ENCODE measurements at regions not wholly inside any gene's neighbourhood (a gene's known extent, or its start where the extent isn't known, plus 50 kb on each side); places are given as distances from the start of the nearest gene placed in this dataset.
"Not testable (repeated sequence)": the region's sequence is repeated elsewhere in the genome, so short reads cannot be mapped to it uniquely, and the experiment has no call there.

DNA sequence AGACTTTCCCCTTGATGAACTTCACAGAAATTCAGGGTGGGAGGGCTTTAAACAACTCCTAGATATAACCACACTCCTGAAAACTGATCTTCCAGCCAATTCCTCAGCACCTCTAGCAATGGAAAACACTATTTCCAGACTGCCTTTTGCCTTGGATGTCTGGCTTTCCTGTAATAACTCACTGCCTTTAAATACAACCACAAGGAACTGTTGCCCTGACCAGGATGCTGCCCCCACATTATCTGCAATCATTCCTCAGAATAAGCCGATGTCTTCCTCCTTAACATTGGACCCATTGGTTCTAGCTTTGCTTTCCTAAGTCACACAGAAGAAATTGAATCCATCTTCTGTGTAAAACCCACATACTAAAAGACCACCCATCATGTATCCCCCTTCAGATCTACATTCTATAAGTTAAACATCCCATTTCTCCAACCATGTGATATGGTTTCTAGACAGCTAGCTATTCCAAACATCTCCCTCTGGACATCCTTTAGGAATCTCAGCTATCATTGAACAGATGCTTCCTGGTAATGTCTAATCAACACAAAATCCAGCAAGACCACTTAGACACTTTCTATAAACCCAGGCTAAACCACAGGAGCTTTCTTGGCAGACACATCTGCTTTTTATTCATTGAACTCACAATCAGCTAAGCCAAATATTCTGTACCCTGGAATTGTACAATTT, 95.9 kb upstream of the KCNQ5 start:
- DNase-seq (ENCODE audit: low spot score): no peak
- ATAC-seq: no peak
- intact Hi-C loops (cut with DNase I): no loop called here

DNA sequence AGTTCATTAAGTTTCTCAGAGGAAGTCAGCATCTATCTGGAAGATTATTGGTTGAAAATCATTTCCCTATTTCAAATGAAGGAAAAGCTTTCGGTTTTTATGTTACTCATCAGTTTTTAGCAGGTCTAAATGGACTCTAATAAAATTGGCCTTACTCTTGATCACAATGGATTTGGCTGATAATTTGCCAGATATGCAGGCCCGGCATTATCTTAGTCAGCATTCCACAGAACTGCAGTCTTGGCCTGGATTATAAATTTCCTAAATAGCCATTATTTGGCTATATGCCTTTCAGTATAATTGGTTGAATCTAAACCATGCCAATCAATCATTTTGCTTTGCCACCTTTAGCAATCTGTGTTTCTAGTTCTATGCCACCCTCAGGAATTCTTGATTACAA, 91.7 kb upstream of the KCNQ5 start:
- ATAC-seq (no peak), DNase-seq (ENCODE audit: low spot score) (no peak)
- intact Hi-C loops (cut with DNase I): no loop called here

DNA sequence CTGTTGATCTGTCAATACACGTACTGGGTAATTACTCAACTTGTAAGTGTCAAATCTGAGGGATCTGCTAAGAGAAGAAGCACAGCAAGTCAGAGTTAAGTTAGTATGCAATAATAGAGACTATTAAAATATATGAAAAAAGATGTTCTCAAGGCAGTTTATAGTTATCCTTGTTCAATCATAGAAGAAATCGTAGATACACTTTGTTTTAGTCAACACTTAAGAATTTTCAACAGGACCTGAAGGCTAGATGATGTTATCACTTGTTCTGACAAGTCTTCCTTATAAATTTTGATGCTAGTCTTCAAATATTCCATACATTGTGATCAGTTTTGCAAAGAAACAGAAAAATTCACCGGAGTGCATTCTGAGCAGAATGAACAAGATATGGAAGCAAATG, 91.1 kb upstream of the KCNQ5 start:
- intact Hi-C loops (cut with DNase I): no loop called here
- no peak for ATAC-seq

DNA sequence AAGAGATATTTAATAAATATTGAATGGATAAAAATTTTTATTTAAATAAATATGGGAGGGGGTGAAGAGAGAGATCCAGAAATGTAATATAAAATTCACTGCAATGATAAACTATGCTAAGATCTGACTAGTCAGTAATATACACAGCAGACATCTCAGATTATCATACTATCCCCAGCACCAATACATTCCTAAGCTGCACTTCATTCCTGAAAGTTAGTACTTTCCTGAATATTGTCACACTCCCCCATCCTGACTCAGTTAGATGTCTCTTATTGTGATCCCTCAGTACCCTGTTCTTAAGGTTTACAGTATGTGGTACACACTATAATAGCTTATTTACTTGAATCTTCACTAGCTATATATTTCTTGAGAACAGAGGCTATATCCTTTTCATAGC, 88.3 kb upstream of the KCNQ5 start:
- intact Hi-C loops (cut with DNase I): no loop called here
- DNase-seq (ENCODE audit: low spot score) (no peak), ATAC-seq (no peak)

More for the DNA sequence above, 91.1 kb upstream of the KCNQ5 start:
- no peak for DNase-seq (ENCODE audit: low spot score)

DNA sequence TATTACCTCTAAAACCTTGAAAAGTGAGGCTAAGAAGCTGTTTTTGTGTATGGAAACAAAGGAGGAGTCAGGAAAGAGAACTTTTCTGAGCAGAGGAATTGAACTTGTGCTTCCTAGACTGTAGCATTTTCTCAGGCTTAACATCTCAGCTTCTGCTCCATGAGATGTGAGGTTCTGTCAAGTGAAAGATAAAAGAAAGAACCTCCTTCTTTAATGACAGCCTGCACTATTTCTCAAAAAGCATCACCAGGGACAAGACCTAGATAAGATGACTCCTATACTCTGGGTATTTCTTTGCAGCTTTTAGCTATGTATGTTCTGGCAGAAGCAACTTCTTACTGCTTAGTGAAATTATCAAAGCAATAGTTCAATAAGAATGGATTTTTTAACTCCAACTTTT, 87.6 kb upstream of the KCNQ5 start:
- ATAC-seq (no peak), DNase-seq (ENCODE audit: low spot score) (no peak)
- intact Hi-C loops (cut with DNase I): no loop called here

DNA sequence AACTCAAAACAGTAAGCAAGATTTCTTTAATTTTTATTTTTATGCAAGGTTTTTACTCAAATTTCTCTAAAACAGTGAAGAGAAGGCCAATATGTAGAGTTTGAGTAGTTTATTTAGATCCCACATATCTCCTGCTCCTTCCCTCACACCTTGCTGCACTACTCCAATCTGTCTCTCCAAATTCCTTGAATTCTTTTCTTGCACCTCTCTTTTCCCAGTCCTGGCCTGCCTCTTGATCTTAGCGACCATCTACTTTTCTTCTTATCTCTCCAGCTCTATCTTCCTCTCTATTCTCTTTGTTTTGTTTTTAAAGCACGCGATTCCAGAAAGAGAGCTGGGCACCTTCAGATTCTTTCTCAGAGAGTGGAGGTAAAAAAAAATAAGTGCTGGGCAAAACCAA, 86.7 kb upstream of the KCNQ5 start:
- ATAC-seq (no peak), DNase-seq (ENCODE audit: low spot score) (no peak)
- intact Hi-C loops (cut with DNase I): no loop called here

DNA sequence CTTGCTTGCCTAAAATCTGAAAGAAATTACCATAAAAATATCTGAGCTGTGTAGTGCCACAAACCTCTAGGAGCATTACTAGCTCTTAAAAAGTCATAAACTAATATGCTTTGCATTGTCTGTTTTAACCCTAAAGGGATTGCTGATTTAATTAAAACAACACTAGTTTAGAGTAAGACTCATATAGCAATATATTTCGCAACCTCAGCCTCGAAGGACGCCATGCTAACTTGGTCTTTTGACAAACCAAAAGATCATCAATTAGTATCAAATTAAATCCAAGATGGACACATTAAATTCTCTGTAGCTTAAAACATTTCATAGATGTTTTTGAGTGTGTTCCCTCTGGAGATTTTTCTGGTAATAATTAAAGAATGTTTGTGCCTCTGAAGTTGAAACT, 74.8 kb upstream of the KCNQ5 start:
- ATAC-seq (no peak), DNase-seq (ENCODE audit: low spot score) (no peak)
- intact Hi-C loops (cut with DNase I): no loop called here

DNA sequence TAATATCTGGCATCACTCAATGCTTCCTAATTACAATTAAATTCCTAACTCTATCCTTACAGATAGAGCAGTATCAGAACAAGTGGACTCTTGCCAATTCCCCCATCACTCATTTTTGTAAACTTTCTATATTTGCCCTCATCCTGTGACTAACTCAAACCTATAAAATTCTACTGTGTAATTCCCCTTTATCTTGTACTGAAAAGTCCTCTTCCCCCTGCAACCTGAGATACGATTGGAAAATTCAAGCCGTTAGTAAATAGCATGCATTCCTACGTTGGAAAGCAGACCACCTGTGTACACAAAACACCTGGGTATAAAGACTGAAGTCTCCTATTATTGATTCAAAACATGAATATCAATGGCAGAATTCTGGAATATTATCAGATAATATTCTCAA, 70.4 kb upstream of the KCNQ5 start:
- intact Hi-C loops (cut with DNase I): no loop called here
- no peak for ATAC-seq
- no peak for DNase-seq (ENCODE audit: low spot score)

DNA sequence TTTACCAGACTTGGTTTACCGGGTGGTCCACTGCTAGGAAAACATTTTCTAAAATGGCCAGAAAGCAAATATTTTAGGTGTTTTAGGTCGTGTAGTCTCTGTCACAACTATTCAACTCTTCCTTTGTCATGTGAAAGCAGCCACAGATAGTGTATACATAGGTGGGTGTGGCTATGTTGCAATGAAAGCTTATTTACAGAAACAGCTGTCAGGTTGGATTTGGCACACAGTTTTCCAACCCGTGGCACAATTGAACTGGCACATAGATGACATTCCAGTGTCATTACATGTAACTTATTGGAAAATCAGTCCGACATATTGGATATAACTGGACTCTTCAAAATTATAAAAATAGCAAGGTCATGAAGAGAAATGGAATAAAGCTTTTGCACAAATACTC, 68.9 kb upstream of the KCNQ5 start:
- intact Hi-C loops (cut with DNase I): no loop called here
- ATAC-seq (no peak), DNase-seq (ENCODE audit: low spot score) (no peak)

DNA sequence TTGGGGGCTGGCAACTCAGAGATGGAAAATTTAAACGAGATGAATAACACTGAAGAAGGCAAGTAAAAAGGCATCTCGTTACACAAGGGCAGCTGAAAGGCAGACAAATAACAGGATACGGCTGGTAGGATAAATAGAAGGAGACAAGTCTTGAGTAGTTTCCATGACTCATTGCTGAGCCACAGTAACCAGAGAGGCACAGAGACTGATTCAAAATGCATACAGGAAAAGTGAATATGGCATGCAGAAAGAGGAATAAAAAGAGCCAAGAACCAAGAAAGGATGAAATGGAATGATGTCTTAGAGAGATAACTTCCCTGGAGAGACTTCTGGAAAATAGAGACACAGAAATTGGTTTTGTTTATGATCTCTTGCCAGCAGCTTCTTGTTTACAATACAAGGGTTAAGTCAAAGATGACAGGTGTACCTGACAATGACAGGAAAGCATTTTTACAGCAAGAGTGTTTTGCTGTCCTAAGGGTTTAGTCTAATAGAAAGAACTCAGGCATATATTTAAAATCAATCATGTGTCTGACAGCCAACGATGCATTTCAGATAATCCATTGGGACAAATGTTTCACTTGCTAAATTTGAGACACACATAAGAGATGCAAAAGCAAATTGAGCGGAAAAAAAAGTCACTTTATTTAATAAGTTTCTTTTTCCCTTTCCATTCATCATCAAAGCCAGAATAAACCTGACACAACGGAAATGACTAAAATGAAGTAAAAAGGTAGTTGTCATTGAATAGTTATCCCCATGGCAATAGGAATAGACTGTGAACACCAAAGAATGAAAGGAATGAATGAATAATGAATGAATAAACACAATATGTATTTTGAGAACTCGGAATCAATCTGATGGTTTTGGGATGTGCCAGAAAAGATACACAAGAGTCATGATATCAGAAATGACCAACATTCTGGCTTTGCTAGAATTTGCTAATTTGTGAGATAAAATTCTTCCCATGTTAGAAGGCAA, 68.0 kb upstream of the KCNQ5 start:
- DNase-seq (ENCODE audit: low spot score) (no peak), ATAC-seq (no peak)
- intact Hi-C loops (cut with DNase I): no loop called here

DNA sequence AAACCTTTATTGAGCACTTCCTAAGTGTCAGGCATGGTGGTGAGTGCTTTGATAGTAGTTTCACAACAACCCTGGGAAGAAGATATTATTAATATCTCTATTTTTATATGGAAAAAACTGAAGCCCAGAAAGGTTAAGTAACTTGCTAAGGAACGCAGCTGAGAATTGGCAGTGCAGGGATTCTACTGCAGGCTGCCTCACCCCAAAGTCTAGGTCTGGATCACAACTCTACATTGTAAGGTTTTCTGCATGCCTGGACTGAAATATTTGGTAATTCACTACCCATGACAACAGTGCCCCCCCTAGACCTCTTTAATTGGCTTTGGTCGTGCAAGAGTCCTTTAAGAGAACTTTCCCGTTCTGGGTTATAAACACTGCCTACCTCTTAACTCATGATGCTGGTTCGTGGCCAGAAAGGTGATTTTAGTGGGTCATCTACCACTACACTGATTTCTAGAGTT, 67.1 kb upstream of the KCNQ5 start:
- ATAC-seq: no peak
- intact Hi-C loops (cut with DNase I): no loop called here
- DNase-seq (ENCODE audit: low spot score): no peak

DNA sequence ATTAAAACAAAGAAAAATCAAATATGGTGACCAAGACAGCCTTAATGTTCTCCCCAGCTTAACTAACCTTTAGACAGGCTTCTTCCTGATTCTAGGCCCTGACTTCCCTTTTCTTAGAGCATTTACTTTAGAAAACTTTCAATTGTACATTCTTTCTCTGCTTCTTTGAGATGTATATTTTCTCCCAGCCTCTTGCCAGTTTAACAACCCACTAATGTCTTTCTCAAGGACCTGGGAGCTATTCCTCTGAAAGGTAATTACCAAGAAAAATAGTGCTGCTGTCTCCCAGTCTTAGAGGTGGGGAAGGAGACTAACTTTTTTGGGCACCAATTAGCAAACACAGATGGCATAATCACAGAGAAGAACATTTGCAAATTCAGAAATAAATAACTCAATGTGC, 62.8 kb upstream of the KCNQ5 start:
- intact Hi-C loops (cut with DNase I): no loop called here
- no peak for DNase-seq (ENCODE audit: low spot score)
- no peak for ATAC-seq

DNA sequence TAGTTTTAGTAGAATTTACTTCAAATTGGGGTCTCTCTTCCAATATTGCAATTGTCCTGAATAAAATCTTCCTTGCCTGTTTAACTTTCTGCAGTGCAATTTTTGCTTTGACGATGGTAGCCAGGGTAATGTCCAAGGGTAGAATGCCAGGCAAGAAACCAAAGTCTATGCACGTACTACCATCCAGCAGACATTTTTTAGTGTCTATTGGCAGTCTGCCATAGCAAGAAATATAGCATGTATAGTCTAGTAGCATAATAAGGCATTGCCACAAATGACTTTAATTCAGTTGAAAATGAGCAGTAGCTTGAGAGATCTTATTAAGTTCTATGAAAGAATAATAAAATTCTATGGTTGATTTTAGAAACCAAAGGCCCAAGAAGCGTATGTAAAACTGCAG, 62.3 kb upstream of the KCNQ5 start:
- no peak for DNase-seq (ENCODE audit: low spot score)
- no peak for ATAC-seq
- intact Hi-C loops (cut with DNase I): no loop called here

DNA sequence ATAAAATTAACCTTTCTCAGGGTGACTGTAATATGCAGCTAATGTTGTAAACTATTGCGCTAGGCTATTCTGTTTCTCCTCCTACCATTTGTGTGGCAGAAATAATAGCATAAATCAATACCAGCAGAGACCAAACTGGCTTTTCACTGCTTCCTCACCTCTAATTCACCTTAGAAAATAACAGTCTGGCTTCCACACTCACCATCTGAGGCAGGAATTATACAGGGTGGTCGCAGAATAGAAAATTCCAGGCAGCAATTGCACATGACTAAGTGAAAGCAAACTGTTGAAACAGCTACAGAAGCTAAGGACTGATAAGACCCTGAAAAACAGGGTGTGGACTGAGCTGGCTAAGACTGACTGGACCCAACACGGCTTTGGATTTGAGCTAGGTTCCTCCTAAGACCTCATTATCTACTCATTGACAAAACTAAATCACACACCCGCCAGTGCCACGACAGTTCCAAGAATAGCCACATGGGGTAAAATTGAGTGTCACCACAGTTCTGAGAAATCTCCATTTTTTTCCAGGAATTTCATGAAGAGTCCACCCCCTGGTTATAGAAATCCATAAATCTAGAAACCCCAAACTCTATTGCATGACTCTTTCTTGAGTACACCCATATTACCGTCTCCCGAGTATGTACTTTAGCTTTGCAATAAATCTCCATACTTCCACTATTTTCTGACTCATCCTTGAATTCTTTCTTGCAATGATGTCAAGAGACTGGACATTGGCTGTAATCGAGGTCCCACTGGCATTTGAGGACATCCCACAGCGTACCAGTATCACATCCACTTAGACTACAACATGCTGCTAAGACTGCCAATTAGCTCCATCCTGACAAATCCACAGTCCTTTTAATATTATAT, 60.9 kb upstream of the KCNQ5 start:
- DNase-seq (ENCODE audit: low spot score): no peak
- no peak for ATAC-seq
- intact Hi-C loops (cut with DNase I): no loop called here

DNA sequence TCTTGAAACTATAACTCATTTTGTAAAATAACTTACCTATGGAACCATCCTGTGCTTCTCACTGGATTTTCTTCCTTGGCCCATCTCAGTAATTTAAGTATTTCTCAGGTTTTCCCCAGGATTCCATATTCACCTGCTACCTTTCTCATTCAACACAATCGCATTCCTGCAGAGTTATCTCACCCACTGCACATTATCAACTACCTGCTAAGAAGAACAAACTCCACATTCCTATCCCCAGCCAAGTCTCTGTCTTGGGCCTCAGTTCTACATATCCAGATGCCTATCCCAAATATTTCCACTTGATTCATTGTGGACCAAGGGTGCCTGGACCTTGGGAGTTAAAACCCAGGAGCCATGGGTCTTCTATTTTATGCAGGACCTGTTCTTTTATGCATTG, 60.2 kb upstream of the KCNQ5 start:
- DNase-seq (ENCODE audit: low spot score): no peak
- no peak for ATAC-seq
- intact Hi-C loops (cut with DNase I): no loop called here

DNA sequence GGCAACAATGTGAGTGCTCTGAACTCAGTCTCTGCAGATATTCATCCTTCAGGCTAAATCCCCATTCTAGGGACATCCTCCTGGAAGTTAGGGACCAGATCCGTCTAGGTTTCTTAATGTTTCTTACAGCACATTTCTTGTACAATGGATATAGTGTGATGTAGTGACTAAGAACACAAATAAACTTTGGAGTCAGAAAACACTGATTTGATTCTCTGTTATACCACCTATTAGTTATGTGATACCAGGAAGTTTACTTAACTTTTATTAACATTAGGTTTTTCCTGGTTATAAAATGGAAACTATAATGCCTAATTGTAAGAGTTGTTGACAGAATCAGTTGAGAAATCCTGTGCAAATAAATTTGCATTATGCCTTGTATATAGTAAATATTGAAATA, 57.6 kb upstream of the KCNQ5 start:
- intact Hi-C loops (cut with DNase I): no loop called here
- DNase-seq (ENCODE audit: low spot score): no peak
- no peak for ATAC-seq

DNA sequence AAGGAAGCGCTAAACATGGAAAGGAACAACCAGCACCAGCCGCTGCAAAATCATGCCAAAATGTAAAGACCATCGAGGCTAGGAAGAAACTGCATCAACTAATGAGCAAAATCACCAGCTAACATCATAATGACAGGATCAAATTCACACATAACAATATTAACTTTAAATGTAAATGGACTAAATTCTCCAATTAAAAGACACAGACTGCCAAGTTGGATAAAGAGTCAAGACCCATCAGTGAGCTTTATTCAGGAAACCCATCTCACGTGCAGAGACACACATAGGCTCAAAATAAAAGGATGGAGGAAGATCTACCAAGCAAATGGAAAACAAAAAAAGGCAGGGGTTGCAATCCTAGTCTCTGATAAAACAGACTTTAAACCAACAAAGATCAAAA, 49.9 kb upstream of the KCNQ5 start:
- ATAC-seq; DNase-seq (ENCODE audit: low spot score); intact Hi-C loops (cut with DNase I): not testable (repeated sequence)

Data from sciatic nerve (tissue), 2 donors.